ENCODE measurements at regions not wholly inside any gene's neighbourhood (a gene's known extent, or its start where the extent isn't known, plus 50 kb on each side); places are given as distances from the start of the nearest gene placed in this dataset.

- no peak for TF ChIP-seq CTCF (IDR thresholded peaks at IDR 0.05)
- no peak for TF ChIP-seq POLR2AphosphoS5 (IDR thresholded peaks at IDR 0.05)
- no peak for TF ChIP-seq EP300 (IDR thresholded peaks at IDR 0.05)
Measured at GRCh38 chr13:22939157-22939556, 241.6 kb upstream of the SGCG start.
